HCT116 (cell line): ENCODE measurements at regions not wholly inside any gene's neighbourhood (a gene's known extent, or its start where the extent isn't known, plus 50 kb on each side); places are given as distances from the start of the nearest gene placed in this dataset.

Experiments
- ATAC-seq: fragments of 200-7000 bp; cut with Tn5 transposase; 2 replicates; pipeline ENCODE4 v1.9.1; 2020; ENCODE audit warnings: mild to moderate bottlenecking, moderate library complexity
- BruUV-seq: library from RNA; stranded (reverse); fragments of 400-500 nt; replicated peaks from 2 replicates; lab custom pipeline; 2021; lab: Mats Ljungman, UMichigan
- CTCF ChIA-PET: fragments of 300-600 bp; sonication (Branson Sonifier 250); formaldehyde crosslinking; loops from one replicate; lab custom pipeline; 2021; ENCODE audit warnings: antibody characterized with exemption; lab: Charles Lee
- POLR2A ChIA-PET: fragments of 300-600, 350-600 bp; sonication (Branson Sonifier 250); formaldehyde crosslinking; loops from one replicate; lab custom pipeline; 2021; ENCODE audit warnings: antibody characterized with exemption; lab: Charles Lee
- RAD21 ChIA-PET, 2 experiments: fragments of 300-600 bp; sonication (Branson Sonifier 250); formaldehyde crosslinking; loops; one replicate each; lab custom pipeline; 2023; ENCODE audit warnings: low total read pairs in 2 of 2; ENCODE audit not compliant: uncharacterized antibody in 2 of 2, unreplicated experiment in 2 of 2, low non-redundant PET in 1 of 2; lab: Charles Lee
- DNase-seq: peaks from one replicate; pipeline ENCODE4 v3.0.0-alpha.2; 2010; ENCODE audit warnings: low read depth, low spot score
- H2AFZ ChIP-seq: fragments of 200-600 bp; shearing (Covaris generic), sonication (generic); 2 replicates; pipeline ENCODE4 v1.6.1; 2017; ENCODE audit warnings: low read depth, mixed run types, mixed read lengths, antibody characterized with exemption, low read length; ENCODE audit not compliant: poor library complexity, severe bottlenecking
- H3K27ac ChIP-seq: 2 replicates; pipeline ENCODE4 v1.5.1; 2012; ENCODE audit warnings: low read depth, low read length
- H3K27me3 ChIP-seq: fragments of 200-600 bp; sonication (generic); 2 replicates; pipeline ENCODE4 v1.6.1; 2016; ENCODE audit warnings: mixed run types, low read length, mixed read lengths; ENCODE audit not compliant: insufficient read depth
- H3K36me3 ChIP-seq, 2 experiments: fragments of 200-500 bp in 1 of 2; fragments of 200-600 bp in 1 of 2; sonication (Bioruptor generic) in 1 of 2; sonication (generic) in 1 of 2; 2 replicates each; pipeline versions ENCODE4 v1.5.1 to v1.6.1; 2014 to 2016; ENCODE audit warnings: low read length in 2 of 2, inconsistent platforms in 1 of 2, mixed read lengths in 1 of 2, mixed run types in 1 of 2; ENCODE audit not compliant: insufficient read depth in 2 of 2, control insufficient read depth in 1 of 2
- H3K4me1 ChIP-seq, 2 experiments: fragments of 200-600 bp in 1 of 2; sonication (generic) in 1 of 2; 2 replicates each; pipeline versions ENCODE4 v1.5.1 to v1.6.1; 2012 to 2017; ENCODE audit warnings: low read length in 2 of 2, inconsistent platforms in 1 of 2, mild to moderate bottlenecking in 1 of 2, mixed read lengths in 1 of 2, mixed run types in 1 of 2, moderate library complexity in 1 of 2; ENCODE audit not compliant: insufficient read depth in 2 of 2, control insufficient read depth in 1 of 2
- H3K4me2 ChIP-seq: fragments of 200-600 bp; sonication (generic); 2 replicates; pipeline ENCODE4 v1.6.1; 2017; ENCODE audit warnings: mixed run types, low read length, mixed read lengths
- H3K4me3 ChIP-seq, 2 experiments: fragments of 200-600 bp in 1 of 2; sonication (generic) in 1 of 2; replicated peaks in 1 of 2; 2 replicates each; pipeline ENCODE4 v1.5.1; 2011 to 2016; ENCODE audit warnings: low read length in 2 of 2, control low read depth in 1 of 2, low read depth in 1 of 2, mild to moderate bottlenecking in 1 of 2, mixed read lengths in 1 of 2, mixed run types in 1 of 2
- H3K79me2 ChIP-seq: fragments of 200-600 bp; sonication (generic); 2 replicates; pipeline ENCODE4 v1.6.1; 2017; ENCODE audit warnings: mild to moderate bottlenecking, mixed run types, low read length, moderate library complexity, mixed read lengths; ENCODE audit not compliant: insufficient read depth
- H3K9ac ChIP-seq: fragments of 200-600 bp; sonication (generic); 2 replicates; pipeline ENCODE4 v1.6.1; 2016; ENCODE audit warnings: low read length, mixed read lengths
- H3K9me2 ChIP-seq: fragments of 200-600 bp; sonication (generic), shearing (Covaris generic); 2 replicates; pipeline ENCODE4 v1.6.1; 2017; ENCODE audit warnings: mixed run types, mild to moderate bottlenecking, moderate library complexity; ENCODE audit not compliant: insufficient read depth
- H3K9me3 ChIP-seq, 2 experiments: fragments of 200-500 bp in 1 of 2; fragments of 200-600 bp in 1 of 2; sonication (Bioruptor generic) in 1 of 2; sonication (generic) in 1 of 2; 2 replicates each; pipeline ENCODE4 v1.6.1; 2014 to 2017; ENCODE audit warnings: low read length in 2 of 2, mixed read lengths in 2 of 2, inconsistent platforms in 1 of 2, low read depth in 1 of 2, mild to moderate bottlenecking in 1 of 2, mixed run types in 1 of 2, moderate library complexity in 1 of 2; ENCODE audit not compliant: control insufficient read depth in 1 of 2, insufficient read depth in 1 of 2
- H4K20me1 ChIP-seq: fragments of 200-600 bp; sonication (generic), shearing (Covaris generic); 2 replicates; pipeline ENCODE4 v1.6.1; 2017; ENCODE audit warnings: mixed run types, mild to moderate bottlenecking, moderate library complexity; ENCODE audit not compliant: insufficient read depth
- EZH2 ChIP-seq: fragments of 200-600 bp; sonication (generic); IDR thresholded peaks from 2 replicates; pipeline ENCODE4 v1.6.1; 2017; ENCODE audit warnings: antibody characterized with exemption, mixed run types
- POLR2A ChIP-seq: IDR thresholded peaks from 2 replicates; pipeline ENCODE4 v1.7.0; 2011; ENCODE audit warnings: borderline replicate concordance; ENCODE audit not compliant: insufficient read depth, insufficient read length; ENCODE audit errors: extremely low read depth
- RAD21 ChIP-seq: IDR thresholded peaks from 2 replicates; pipeline ENCODE4 v1.6.1; 2012; ENCODE audit warnings: low read depth, mild to moderate bottlenecking
- SIN3A ChIP-seq: IDR thresholded peaks from 2 replicates; pipeline ENCODE4 v1.6.1; 2012; ENCODE audit warnings: low read depth
- SP1 ChIP-seq: IDR thresholded peaks from 2 replicates; pipeline ENCODE4 v1.6.1; 2012; ENCODE audit warnings: low read depth
- ZNF274 ChIP-seq: fragments of 200-500 bp; sonication (Bioruptor generic); IDR thresholded peaks from 2 replicates; pipeline ENCODE4 v1.6.1; 2014; ENCODE audit warnings: mild to moderate bottlenecking, low read depth, low read length, inconsistent platforms
- intact Hi-C: fragments of 100-400 bp; cut with micrococcal nuclease; formaldehyde crosslinking; loops from 2 replicates; pipeline ENCODE4 v1.10.0; 2022

DNA sequence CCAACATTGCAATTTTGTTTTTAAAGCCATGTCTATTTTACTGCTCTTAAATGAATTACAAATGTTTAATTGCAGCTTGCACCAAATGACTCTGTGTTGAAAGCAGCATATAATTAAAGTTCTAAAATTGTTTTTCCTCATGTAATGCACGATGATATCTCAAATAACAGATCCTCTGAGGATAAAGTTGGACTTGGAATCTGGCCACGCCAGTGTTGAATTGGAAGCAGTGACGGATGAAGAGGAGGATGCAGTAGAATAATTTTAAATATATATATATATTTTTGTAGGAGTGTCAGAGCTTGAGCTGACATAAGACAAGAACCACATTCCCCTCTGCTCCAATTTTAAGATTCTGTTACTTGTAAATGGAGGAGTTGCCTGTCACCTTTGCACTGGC is 406.6 kb upstream of the DPPA4 start:
- no peak for DNase-seq
- ChIA-PET CTCF (no interaction called here), RAD21 (no interaction called here), POLR2A (no interaction called here)
- no peaks in the 10 kb centered on the region for H3K9me2 ChIP-seq
- no peaks in the 10 kb centered on the region for H3K4me1 ChIP-seq
- no peak for TF ChIP-seq RAD21
- TF ChIP-seq ZNF274: no peak
- TF ChIP-seq SP1: no peak
- TF ChIP-seq SIN3A: no peak
- TF ChIP-seq EZH2: no peak
- TF ChIP-seq POLR2A: no peak
- no peak overlapping the region for H3K4me3 ChIP-seq
- H3K79me2 ChIP-seq: no peaks in the 10 kb centered on the region
- H3K9ac ChIP-seq: no peak overlapping the region
- no TSS peak for BruUV-seq
- H3K36me3 ChIP-seq: no peaks in the 10 kb centered on the region
- H3K9me3 ChIP-seq: no peaks in the 10 kb centered on the region
- no peak overlapping the region for H2AFZ ChIP-seq
- H3K27ac ChIP-seq: no peak overlapping the region
- H4K20me1 ChIP-seq: no peaks in the 10 kb centered on the region
- no peak for ATAC-seq
- intact Hi-C loops: no loop called here
- H3K4me2 ChIP-seq: no peak overlapping the region
- no peaks in the 10 kb centered on the region for H3K27me3 ChIP-seq

DNA sequence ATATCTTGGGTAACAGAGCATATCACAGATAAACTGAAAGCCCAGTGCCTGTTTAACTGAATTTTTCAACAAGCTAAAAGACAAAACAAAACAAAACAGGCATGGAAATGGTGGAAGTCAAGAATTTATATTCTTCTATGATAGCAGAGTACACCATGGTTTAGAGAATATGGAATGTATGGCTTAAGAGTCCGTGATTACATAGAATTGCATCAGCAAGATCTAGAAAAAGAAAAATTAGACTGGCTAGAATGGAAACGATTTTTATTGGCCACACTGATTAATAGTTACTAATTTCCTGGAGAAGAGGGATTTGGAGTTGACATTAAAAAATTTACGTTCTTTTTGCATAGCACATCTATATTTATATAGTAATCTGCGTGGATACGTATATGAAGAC is 435.2 kb upstream of the DPPA4 start:
- intact Hi-C loops: no loop called here
- H3K27ac ChIP-seq: no peak overlapping the region
- no peaks in the 10 kb centered on the region for H3K36me3 ChIP-seq
- no peaks in the 10 kb centered on the region for H3K79me2 ChIP-seq
- no peak for ATAC-seq
- no peak overlapping the region for H3K4me3 ChIP-seq
- no peak overlapping the region for H2AFZ ChIP-seq
- no peaks in the 10 kb centered on the region for H4K20me1 ChIP-seq
- CTCF ChIA-PET: no interaction called here
- no peaks in the 10 kb centered on the region for H3K9me2 ChIP-seq
- no peak overlapping the region for H3K4me2 ChIP-seq
- POLR2A ChIA-PET: no interaction called here
- no peak for TF ChIP-seq ZNF274
- no peaks in the 10 kb centered on the region for H3K4me1 ChIP-seq
- no peak overlapping the region for H3K9ac ChIP-seq
- DNase-seq: no peak
- H3K27me3 ChIP-seq: no peaks in the 10 kb centered on the region
- RAD21 ChIA-PET: no interaction called here
- no peaks in the 10 kb centered on the region for H3K9me3 ChIP-seq
- BruUV-seq: no TSS peak
